Ascending aorta (tissue), 2 donors: ENCODE measurements at regions not wholly inside any gene's neighbourhood (a gene's known extent, or its start where the extent isn't known, plus 50 kb on each side); places are given as distances from the start of the nearest gene placed in this dataset.
"Not testable (repeated sequence)": the region's sequence is repeated elsewhere in the genome, so short reads cannot be mapped to it uniquely, and the experiment has no call there.

Experiments used
- DNase-seq, 2 donors: peaks; one replicate each; pipeline ENCODE4 v3.0.0-alpha.2; 2019; ENCODE audit warnings: low spot score in 2 of 2
- H3K27ac ChIP-seq, 2 donors: fragments of 200-600 bp; sonication (generic); one replicate each; pipeline ENCODE4 v1.5.1; 2016 to 2017; ENCODE audit warnings: mild to moderate bottlenecking in 1 of 2
- H3K27me3 ChIP-seq: fragments of 200-600 bp; sonication (generic); one replicate; pipeline ENCODE4 v1.5.1; 2017
- H3K36me3 ChIP-seq, 2 donors: fragments of 200-600 bp; sonication (generic); one replicate each; pipeline ENCODE4 v1.5.1; 2016
- H3K4me1 ChIP-seq, 2 donors: fragments of 200-600 bp; sonication (generic); one replicate each; pipeline ENCODE4 v1.5.1; 2016 to 2017; ENCODE audit warnings: mild to moderate bottlenecking in 1 of 2
- H3K4me3 ChIP-seq, 2 donors: fragments of 200-600 bp; sonication (generic); one replicate each; pipeline ENCODE4 v1.5.1; 2016 to 2017; ENCODE audit warnings: mild to moderate bottlenecking in 1 of 2
- H3K9me3 ChIP-seq, 2 donors: fragments of 200-600 bp; sonication (generic); one replicate each; pipeline ENCODE4 v1.5.1; 2016
- intact Hi-C: fragments of 100-400 bp; cut with DNase I; formaldehyde crosslinking; loops from one replicate; pipeline ENCODE4 v1.15.1; 2023
- TF ChIP-seq, protein P1 (sequence below), 3 experiments: fragments of 200-600 bp in 2 of 3; fragments of 450-650 bp in 1 of 3; sonication (generic) in 2 of 3; IDR thresholded peaks; one replicate each; pipeline ENCODE4 v1.5.1; 2016 to 2019; ENCODE audit warnings: antibody characterized with exemption in 3 of 3, mild to moderate bottlenecking in 1 of 3, moderate library complexity in 1 of 3

DNA sequence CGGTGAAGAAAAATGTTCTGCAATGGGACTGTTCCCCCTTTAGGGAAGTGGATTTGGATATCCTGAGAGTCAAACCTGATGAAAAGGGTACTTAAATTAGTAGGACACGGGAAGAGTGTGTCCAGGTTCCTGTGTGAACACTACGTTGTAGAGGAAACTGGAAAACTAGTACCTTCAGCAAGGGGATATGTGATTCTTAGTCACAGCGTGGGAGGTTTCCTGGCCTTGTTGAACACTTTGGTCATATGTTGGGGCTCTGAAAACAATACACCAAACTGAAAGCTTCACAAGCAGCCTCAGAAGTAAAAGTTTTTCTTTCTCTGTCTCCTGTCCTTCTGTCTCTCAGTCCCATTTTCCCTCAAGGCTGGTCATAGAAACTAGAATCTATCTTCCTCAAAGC, 306.9 kb upstream of the GLI3 start:
- H3K9me3 ChIP-seq, result no peaks in the 10 kb centered on the region
- intact Hi-C loops, result no loop called here
- no peak overlapping the region for H3K4me3 ChIP-seq
- TF ChIP-seq, protein P1, sequence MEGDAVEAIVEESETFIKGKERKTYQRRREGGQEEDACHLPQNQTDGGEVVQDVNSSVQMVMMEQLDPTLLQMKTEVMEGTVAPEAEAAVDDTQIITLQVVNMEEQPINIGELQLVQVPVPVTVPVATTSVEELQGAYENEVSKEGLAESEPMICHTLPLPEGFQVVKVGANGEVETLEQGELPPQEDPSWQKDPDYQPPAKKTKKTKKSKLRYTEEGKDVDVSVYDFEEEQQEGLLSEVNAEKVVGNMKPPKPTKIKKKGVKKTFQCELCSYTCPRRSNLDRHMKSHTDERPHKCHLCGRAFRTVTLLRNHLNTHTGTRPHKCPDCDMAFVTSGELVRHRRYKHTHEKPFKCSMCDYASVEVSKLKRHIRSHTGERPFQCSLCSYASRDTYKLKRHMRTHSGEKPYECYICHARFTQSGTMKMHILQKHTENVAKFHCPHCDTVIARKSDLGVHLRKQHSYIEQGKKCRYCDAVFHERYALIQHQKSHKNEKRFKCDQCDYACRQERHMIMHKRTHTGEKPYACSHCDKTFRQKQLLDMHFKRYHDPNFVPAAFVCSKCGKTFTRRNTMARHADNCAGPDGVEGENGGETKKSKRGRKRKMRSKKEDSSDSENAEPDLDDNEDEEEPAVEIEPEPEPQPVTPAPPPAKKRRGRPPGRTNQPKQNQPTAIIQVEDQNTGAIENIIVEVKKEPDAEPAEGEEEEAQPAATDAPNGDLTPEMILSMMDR (IDR thresholded peaks at IDR 0.05), result no peak
- H3K36me3 ChIP-seq, result no peaks in the 10 kb centered on the region
- no peak overlapping the region for H3K27ac ChIP-seq
- no peak for DNase-seq
- H3K27me3 ChIP-seq, result no peaks in the 10 kb centered on the region
- H3K4me1 ChIP-seq, result no peaks in the 10 kb centered on the region

DNA sequence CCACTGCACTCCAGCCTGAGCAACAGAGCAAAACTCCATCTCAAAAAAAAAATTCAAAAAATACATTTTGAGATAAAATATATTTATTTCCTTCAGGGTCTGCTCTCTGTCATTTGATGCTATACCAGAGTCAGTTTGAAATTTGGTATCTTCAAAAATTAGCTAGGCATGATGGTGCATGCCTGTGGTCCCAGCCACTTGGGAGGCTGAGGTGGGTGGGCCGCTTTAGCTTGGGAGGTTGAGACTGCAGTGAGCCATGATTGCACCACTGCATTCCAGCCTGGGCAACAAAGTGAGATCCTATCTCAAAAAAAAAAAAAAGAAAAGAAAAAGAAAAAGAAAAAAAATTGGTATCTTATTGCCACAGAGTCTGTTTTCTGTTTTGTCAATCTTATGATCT, 305.4 kb upstream of the GLI3 start:
- H3K4me1 ChIP-seq, H3K9me3 ChIP-seq, H3K27ac ChIP-seq, intact Hi-C loops, H3K36me3 ChIP-seq, DNase-seq, H3K27me3 ChIP-seq, H3K4me3 ChIP-seq: not testable (repeated sequence)

DNA sequence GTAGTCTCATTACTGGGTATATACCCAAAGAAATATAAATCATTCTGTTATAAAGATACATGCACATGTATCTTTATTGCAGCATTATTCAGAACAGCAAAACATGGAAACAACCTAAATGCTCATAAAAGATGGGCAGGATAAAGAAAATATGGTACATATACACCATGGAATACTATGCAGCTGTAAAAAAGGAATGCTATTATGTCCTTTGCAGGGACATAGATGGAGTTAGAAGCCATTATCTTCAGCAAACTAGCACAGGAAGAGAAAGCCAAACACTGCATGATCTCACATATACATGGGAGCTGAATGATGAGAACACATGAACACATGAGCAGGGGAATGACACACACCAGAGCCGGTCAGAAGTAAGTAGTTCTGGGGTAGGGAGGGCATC, 297.4 kb upstream of the GLI3 start:
- H3K4me3 ChIP-seq, result no peak overlapping the region
- H3K27me3 ChIP-seq, result no peaks in the 10 kb centered on the region
- DNase-seq, result no peak
- TF ChIP-seq, protein P1 (IDR thresholded peaks at IDR 0.05), result no peak
- no peaks in the 10 kb centered on the region for H3K36me3 ChIP-seq
- H3K4me1 ChIP-seq, result no peaks in the 10 kb centered on the region
- H3K27ac ChIP-seq, result no peak overlapping the region
- intact Hi-C loops, result no loop called here
- H3K9me3 ChIP-seq, result peaks cover 6 to 17% of the 10 kb centered on the region in 2 donors

DNA sequence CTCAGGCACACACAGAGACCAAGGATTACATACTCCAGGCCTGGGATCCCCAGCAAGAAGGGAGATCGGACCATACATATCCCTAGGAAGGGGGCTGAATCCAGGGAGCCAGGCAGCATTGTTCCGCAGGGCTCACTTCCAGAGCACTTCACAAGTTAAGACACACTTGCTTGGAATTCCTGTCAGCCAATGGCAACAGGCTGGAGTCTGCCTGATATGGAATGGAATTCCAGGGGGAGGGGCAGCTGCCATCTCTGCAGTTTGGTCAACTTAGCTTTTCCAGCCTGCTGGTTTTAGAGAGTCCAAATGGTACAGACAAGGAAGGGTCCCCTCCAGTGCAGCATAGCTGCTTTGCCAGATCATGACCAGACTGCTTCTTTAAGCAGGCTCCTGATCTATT, 290.0 kb upstream of the GLI3 start:
- peaks cover 0 to 14% of the 10 kb centered on the region in 2 donors for H3K9me3 ChIP-seq
- H3K27me3 ChIP-seq, result no peaks in the 10 kb centered on the region
- TF ChIP-seq, protein P1 (IDR thresholded peaks at IDR 0.05), result no peak
- no peak overlapping the region for H3K4me3 ChIP-seq
- intact Hi-C loops, result no loop called here
- no peak overlapping the region for H3K27ac ChIP-seq
- H3K36me3 ChIP-seq, result no peaks in the 10 kb centered on the region
- DNase-seq, result no peak
- no peaks in the 10 kb centered on the region for H3K4me1 ChIP-seq

DNA sequence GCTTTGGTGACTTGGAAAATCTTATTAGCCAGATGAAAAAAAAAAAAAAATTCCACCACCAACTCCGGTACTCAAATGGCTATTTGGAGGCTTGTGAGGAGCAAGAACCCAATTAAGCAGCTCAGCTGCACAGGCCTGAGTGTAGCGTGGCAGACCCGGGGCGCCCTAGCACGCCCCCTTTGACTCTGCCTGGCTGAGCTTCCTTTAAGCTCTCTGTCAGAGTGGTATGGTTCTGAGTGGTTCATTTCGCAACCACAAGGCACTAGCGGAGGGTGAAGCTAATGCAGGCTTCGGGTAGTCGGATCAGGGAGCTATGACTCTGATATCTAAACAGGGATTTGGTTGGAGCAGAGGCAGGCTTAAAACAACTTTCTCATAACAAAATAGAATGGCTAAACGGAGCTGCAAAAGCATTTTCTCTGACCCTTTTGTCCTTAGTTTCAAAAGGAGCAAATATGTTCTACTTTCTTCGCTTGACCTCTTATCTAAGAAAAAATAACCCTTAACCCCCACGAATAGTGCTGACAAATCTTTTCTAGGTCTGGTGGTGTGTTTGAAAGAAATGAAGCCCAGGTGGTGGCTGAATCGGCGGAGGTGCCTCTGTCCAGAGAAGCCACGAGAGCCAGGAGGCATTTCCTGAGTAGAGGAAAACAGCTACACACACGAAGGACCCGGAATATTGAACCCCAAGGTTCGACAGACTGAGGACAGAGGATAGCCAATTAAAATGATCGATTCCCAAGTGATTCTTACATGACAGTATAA, 285.4 kb upstream of the GLI3 start:
- no peak for DNase-seq

DNA sequence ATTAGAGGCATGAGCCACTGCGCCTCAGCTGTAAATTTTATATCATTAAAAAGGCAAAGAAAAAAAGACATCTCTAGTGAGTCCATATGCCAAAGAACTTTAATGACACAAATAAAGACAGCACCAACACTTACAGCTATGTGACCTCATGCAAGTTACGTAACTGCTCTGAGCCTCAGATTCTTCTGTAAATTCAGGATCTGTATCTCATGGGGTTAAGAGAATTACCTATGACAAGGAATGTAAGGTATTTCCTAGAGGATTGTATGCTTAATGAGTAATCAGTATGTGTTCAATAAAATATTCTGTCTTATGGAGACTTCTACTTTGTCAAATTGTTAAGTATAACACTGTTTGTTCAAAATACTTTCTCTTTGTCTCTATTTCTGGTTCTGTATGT, 274.0 kb upstream of the GLI3 start:
- H3K36me3 ChIP-seq, result no peaks in the 10 kb centered on the region
- DNase-seq, result no peak
- intact Hi-C loops, result no loop called here
- H3K4me1 ChIP-seq, result no peaks in the 10 kb centered on the region
- H3K27ac ChIP-seq, result no peak overlapping the region
- no peaks in the 10 kb centered on the region for H3K27me3 ChIP-seq
- H3K4me3 ChIP-seq, result no peak overlapping the region
- H3K9me3 ChIP-seq, result no peaks in the 10 kb centered on the region
- TF ChIP-seq, protein P1 (IDR thresholded peaks at IDR 0.05), result no peak

More for the DNA sequence above, 285.4 kb upstream of the GLI3 start:
- TF ChIP-seq, protein P1 (IDR thresholded peaks at IDR 0.05), result no peak
- no peaks in the 10 kb centered on the region for H3K27me3 ChIP-seq
- no peak overlapping the region for H3K27ac ChIP-seq
- H3K4me1 ChIP-seq, result no peaks in the 10 kb centered on the region
- intact Hi-C loops, result no loop called here
- H3K36me3 ChIP-seq, result no peaks in the 10 kb centered on the region
- no peak overlapping the region for H3K4me3 ChIP-seq
- peaks cover 0 to 5% of the 10 kb centered on the region in 2 donors for H3K9me3 ChIP-seq
